HepG2 (cell line): ENCODE measurements at regions not wholly inside any gene's neighbourhood (a gene's known extent, or its start where the extent isn't known, plus 50 kb on each side); places are given as distances from the start of the nearest gene placed in this dataset.

Experiments used
- GATA4 ChIP-seq: sonication (generic); IDR thresholded peaks from 2 replicates; pipeline ENCODE4 v1.6.1; 2016; ENCODE audit warnings: antibody characterized with exemption, low read depth, borderline replicate concordance
- IKZF4 ChIP-seq: sonication (generic); formaldehyde crosslinking; IDR thresholded peaks from 2 replicates; pipeline ENCODE4 v1.5.1; 2020; ENCODE audit warnings: borderline replicate concordance, mild to moderate bottlenecking, low read depth, missing genetic modification reagents; ENCODE audit errors: not compliant biosample characterization
- ZFP41 ChIP-seq: sonication (generic); formaldehyde crosslinking; IDR thresholded peaks from 2 replicates; pipeline ENCODE4 v1.4.0; 2020; ENCODE audit warnings: mild to moderate bottlenecking, missing genetic modification reagents, borderline replicate concordance
- ZNF552 ChIP-seq: sonication (generic); formaldehyde crosslinking; IDR thresholded peaks from 2 replicates; pipeline ENCODE4 v1.9.0; 2022; ENCODE audit warnings: missing genetic modification reagents, mild to moderate bottlenecking, borderline replicate concordance
- TF ChIP-seq, protein P1 (sequence below): sonication (generic); formaldehyde crosslinking; IDR thresholded peaks from 2 replicates; pipeline ENCODE4 v1.4.0; 2020; ENCODE audit warnings: missing genetic modification reagents
- TF ChIP-seq, protein P2 (sequence below): sonication (generic); formaldehyde crosslinking; IDR thresholded peaks from 2 replicates; pipeline ENCODE4 v1.4.0; 2020; ENCODE audit warnings: missing genetic modification reagents, borderline replicate concordance
- TF ChIP-seq, protein P3 (sequence below): sonication (generic); formaldehyde crosslinking; IDR thresholded peaks from 2 replicates; pipeline ENCODE4 v1.8.0; 2022; ENCODE audit warnings: mild to moderate bottlenecking, missing genetic modification reagents; ENCODE audit not compliant: insufficient replicate concordance
- TF ChIP-seq, protein P4 (sequence below): sonication (generic); formaldehyde crosslinking; IDR thresholded peaks from 2 replicates; pipeline ENCODE4 v1.4.0; 2020; ENCODE audit warnings: mild to moderate bottlenecking, missing genetic modification reagents

DNA sequence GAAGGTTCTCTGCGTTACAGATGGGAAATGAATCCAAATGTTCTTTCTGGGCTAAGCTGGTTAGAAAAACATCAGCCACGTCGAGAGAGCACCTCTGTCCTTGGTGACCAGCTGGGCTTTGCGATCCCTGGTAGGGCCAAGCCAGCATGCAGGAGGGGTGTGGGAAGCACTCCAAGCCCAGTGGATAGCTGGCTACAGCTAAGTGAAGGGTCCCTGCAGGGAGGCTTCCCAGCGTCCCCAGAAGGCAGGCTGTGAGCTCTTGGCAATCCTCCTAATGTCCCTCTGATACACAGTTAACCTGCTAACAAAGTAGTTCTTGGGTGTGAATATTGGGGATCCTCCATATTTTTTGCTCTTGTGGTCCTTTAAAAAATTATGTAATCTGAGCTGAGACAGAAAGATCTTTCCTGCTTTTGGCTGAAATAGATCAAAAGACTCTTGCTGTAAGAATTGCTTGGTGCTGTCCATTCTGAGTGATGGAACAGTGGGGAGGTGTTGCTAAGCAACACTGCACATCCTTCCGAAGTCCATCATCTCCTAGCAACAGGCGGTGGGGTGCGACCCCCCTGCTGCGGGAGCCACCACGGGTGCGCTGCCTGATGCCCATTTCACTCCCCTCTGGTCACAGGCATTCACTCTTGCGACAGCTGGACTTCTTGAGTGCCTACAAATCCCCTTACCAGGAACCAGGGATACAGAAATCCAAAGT is 88.5 kb upstream of the UXS1 start (continued):
- TF ChIP-seq, protein P1, sequence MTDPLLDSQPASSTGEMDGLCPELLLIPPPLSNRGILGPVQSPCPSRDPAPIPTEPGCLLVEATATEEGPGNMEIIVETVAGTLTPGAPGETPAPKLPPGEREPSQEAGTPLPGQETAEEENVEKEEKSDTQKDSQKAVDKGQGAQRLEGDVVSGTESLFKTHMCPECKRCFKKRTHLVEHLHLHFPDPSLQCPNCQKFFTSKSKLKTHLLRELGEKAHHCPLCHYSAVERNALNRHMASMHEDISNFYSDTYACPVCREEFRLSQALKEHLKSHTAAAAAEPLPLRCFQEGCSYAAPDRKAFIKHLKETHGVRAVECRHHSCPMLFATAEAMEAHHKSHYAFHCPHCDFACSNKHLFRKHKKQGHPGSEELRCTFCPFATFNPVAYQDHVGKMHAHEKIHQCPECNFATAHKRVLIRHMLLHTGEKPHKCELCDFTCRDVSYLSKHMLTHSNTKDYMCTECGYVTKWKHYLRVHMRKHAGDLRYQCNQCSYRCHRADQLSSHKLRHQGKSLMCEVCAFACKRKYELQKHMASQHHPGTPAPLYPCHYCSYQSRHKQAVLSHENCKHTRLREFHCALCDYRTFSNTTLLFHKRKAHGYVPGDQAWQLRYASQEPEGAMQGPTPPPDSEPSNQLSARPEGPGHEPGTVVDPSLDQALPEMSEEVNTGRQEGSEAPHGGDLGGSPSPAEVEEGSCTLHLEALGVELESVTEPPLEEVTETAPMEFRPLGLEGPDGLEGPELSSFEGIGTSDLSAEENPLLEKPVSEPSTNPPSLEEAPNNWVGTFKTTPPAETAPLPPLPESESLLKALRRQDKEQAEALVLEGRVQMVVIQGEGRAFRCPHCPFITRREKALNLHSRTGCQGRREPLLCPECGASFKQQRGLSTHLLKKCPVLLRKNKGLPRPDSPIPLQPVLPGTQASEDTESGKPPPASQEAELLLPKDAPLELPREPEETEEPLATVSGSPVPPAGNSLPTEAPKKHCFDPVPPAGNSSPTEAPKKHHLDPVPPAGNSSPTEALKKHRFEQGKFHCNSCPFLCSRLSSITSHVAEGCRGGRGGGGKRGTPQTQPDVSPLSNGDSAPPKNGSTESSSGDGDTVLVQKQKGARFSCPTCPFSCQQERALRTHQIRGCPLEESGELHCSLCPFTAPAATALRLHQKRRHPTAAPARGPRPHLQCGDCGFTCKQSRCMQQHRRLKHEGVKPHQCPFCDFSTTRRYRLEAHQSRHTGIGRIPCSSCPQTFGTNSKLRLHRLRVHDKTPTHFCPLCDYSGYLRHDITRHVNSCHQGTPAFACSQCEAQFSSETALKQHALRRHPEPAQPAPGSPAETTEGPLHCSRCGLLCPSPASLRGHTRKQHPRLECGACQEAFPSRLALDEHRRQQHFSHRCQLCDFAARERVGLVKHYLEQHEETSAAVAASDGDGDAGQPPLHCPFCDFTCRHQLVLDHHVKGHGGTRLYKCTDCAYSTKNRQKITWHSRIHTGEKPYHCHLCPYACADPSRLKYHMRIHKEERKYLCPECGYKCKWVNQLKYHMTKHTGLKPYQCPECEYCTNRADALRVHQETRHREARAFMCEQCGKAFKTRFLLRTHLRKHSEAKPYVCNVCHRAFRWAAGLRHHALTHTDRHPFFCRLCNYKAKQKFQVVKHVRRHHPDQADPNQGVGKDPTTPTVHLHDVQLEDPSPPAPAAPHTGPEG (CRISPR knock-in tag) = 0 out of 2 replicates have a peak, but pooled peaks have one; percentile 5
- no peak for TF ChIP-seq IKZF4 (CRISPR knock-in tag)
- TF ChIP-seq GATA4 = no peak
- TF ChIP-seq, protein P2, sequence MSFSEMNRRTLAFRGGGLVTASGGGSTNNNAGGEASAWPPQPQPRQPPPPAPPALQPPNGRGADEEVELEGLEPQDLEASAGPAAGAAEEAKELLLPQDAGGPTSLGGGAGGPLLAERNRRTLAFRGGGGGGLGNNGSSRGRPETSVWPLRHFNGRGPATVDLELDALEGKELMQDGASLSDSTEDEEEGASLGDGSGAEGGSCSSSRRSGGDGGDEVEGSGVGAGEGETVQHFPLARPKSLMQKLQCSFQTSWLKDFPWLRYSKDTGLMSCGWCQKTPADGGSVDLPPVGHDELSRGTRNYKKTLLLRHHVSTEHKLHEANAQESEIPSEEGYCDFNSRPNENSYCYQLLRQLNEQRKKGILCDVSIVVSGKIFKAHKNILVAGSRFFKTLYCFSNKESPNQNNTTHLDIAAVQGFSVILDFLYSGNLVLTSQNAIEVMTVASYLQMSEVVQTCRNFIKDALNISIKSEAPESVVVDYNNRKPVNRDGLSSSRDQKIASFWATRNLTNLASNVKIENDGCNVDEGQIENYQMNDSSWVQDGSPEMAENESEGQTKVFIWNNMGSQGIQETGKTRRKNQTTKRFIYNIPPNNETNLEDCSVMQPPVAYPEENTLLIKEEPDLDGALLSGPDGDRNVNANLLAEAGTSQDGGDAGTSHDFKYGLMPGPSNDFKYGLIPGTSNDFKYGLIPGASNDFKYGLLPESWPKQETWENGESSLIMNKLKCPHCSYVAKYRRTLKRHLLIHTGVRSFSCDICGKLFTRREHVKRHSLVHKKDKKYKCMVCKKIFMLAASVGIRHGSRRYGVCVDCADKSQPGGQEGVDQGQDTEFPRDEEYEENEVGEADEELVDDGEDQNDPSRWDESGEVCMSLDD (CRISPR knock-in tag) = no peak
- TF ChIP-seq ZFP41 (CRISPR knock-in tag) = no peak
- TF ChIP-seq, protein P3, sequence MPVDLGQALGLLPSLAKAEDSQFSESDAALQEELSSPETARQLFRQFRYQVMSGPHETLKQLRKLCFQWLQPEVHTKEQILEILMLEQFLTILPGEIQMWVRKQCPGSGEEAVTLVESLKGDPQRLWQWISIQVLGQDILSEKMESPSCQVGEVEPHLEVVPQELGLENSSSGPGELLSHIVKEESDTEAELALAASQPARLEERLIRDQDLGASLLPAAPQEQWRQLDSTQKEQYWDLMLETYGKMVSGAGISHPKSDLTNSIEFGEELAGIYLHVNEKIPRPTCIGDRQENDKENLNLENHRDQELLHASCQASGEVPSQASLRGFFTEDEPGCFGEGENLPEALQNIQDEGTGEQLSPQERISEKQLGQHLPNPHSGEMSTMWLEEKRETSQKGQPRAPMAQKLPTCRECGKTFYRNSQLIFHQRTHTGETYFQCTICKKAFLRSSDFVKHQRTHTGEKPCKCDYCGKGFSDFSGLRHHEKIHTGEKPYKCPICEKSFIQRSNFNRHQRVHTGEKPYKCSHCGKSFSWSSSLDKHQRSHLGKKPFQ (CRISPR knock-in tag) = no peak
- TF ChIP-seq, protein P4, sequence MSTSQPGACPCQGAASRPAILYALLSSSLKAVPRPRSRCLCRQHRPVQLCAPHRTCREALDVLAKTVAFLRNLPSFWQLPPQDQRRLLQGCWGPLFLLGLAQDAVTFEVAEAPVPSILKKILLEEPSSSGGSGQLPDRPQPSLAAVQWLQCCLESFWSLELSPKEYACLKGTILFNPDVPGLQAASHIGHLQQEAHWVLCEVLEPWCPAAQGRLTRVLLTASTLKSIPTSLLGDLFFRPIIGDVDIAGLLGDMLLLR (CRISPR knock-in tag) = no peak
- no peak for TF ChIP-seq ZNF552
